Trophoblast cell (in vitro differentiated cells and primary cell): ENCODE measurements at regions not wholly inside any gene's neighbourhood (a gene's known extent, or its start where the extent isn't known, plus 50 kb on each side); places are given as distances from the start of the nearest gene placed in this dataset.

Experiments
- DNase-seq, 2 donors: peaks; one replicate each; pipeline ENCODE4 v3.0.0-alpha.2; 2016
- H2AFZ ChIP-seq: 2 replicates; pipeline ENCODE4 v1.6.1; 2013; ENCODE audit warnings: low read length, moderate library complexity, mild to moderate bottlenecking; ENCODE audit not compliant: insufficient read depth, poor library complexity
- H2AK5ac ChIP-seq: 2 replicates; pipeline ENCODE4 v1.6.1; 2013; ENCODE audit warnings: mild to moderate bottlenecking, low read length
- H2BK120ac ChIP-seq: 2 replicates; pipeline ENCODE4 v1.6.1; 2013; ENCODE audit warnings: low read length, mild to moderate bottlenecking, moderate library complexity; ENCODE audit not compliant: insufficient read depth, poor library complexity
- H2BK12ac ChIP-seq: 2 replicates; pipeline ENCODE4 v1.6.1; 2013; ENCODE audit warnings: mild to moderate bottlenecking, low read length, moderate library complexity
- H2BK5ac ChIP-seq: 2 replicates; pipeline ENCODE4 v1.6.1; 2013; ENCODE audit warnings: low read length, low read depth, moderate library complexity, mild to moderate bottlenecking; ENCODE audit not compliant: poor library complexity
- H3K14ac ChIP-seq: 2 replicates; pipeline ENCODE4 v1.6.1; 2013; ENCODE audit warnings: mild to moderate bottlenecking, low read length
- H3K18ac ChIP-seq: 2 replicates; pipeline ENCODE4 v1.6.1; 2013; ENCODE audit warnings: mild to moderate bottlenecking, low read length
- H3K23ac ChIP-seq: 2 replicates; pipeline ENCODE4 v1.6.1; 2013; ENCODE audit warnings: low read length
- H3K27ac ChIP-seq: 2 replicates; pipeline ENCODE4 v1.5.1; 2013; ENCODE audit warnings: low read depth, mild to moderate bottlenecking, inconsistent platforms, low read length, moderate library complexity
- H3K27me3 ChIP-seq: 2 replicates; pipeline ENCODE4 v1.6.1; 2013; ENCODE audit warnings: inconsistent platforms, mild to moderate bottlenecking, low read length, moderate library complexity; ENCODE audit not compliant: insufficient read depth
- H3K36me3 ChIP-seq, 2 experiments: 1 replicate in 1 of 2; 2 replicates in 1 of 2; pipeline ENCODE4 v1.6.1; 2013; ENCODE audit warnings: low read length in 2 of 2, mild to moderate bottlenecking in 2 of 2, moderate library complexity in 1 of 2; ENCODE audit not compliant: insufficient read depth in 2 of 2, control insufficient read depth in 1 of 2
- H3K4ac ChIP-seq: 2 replicates; pipeline ENCODE4 v1.6.1; 2013; ENCODE audit warnings: low read depth, mild to moderate bottlenecking, low read length, moderate library complexity
- H3K4me1 ChIP-seq, 2 experiments: 1 replicate in 1 of 2; 2 replicates in 1 of 2; pipeline ENCODE4 v1.6.1; 2013; ENCODE audit warnings: low read length in 2 of 2, mild to moderate bottlenecking in 2 of 2, moderate library complexity in 1 of 2; ENCODE audit not compliant: insufficient read depth in 2 of 2, control insufficient read depth in 1 of 2
- H3K4me2 ChIP-seq: 2 replicates; pipeline ENCODE4 v1.6.1; 2013; ENCODE audit warnings: inconsistent platforms, mild to moderate bottlenecking, low read length, moderate library complexity
- H3K4me3 ChIP-seq: 2 replicates; pipeline ENCODE4 v1.5.1; 2013; ENCODE audit warnings: mild to moderate bottlenecking, low read depth, low read length, inconsistent platforms
- H3K79me1 ChIP-seq: one replicate; pipeline ENCODE4 v1.6.1; 2013; ENCODE audit warnings: low read length
- H3K79me2 ChIP-seq: 2 replicates; pipeline ENCODE4 v1.6.1; 2013; ENCODE audit warnings: low read length, mild to moderate bottlenecking; ENCODE audit not compliant: control insufficient read depth, insufficient read depth, poor library complexity
- H3K9ac ChIP-seq: 2 replicates; pipeline ENCODE4 v1.6.1; 2013; ENCODE audit warnings: mild to moderate bottlenecking, low read length
- H3K9me3 ChIP-seq: 2 replicates; pipeline ENCODE4 v1.6.1; 2013; ENCODE audit warnings: low read depth, mild to moderate bottlenecking, control low read depth, inconsistent platforms, low read length; ENCODE audit not compliant: insufficient read depth
- H4K12ac ChIP-seq: 2 replicates; pipeline ENCODE4 v1.6.1; 2013; ENCODE audit warnings: low read depth, mild to moderate bottlenecking, low read length, moderate library complexity
- H4K8ac ChIP-seq: 2 replicates; pipeline ENCODE4 v1.6.1; 2013; ENCODE audit warnings: low read depth, mild to moderate bottlenecking, low read length, moderate library complexity
- H4K91ac ChIP-seq: one replicate; pipeline ENCODE4 v1.6.1; 2013; ENCODE audit warnings: low read depth, mild to moderate bottlenecking, low read length, moderate library complexity
- WGBS: extraction: QIAGEN DNeasy Blood & Tissue Kit; methylation state at CpG from one replicate; pipeline ENCODE4 v1.1.7; 2013; ENCODE audit warnings: missing lambda C conversion rate; ENCODE audit not compliant: insufficient read length, insufficient coverage; ENCODE audit errors: extremely low coverage; 5-methylcytosine and 5-hydroxymethylcytosine counted together

GRCh38 chr6:165012183-165012582, 297.2 kb downstream of the C6orf118 start:
- Histone ChIP-seq H3K79me2 (no peaks in the 10 kb centered on the region), H2AK5ac (no peak overlapping the region), H3K27me3 (no peaks in the 10 kb centered on the region), H3K4me1 (peaks cover 5 to 18% of the 10 kb centered on the region in 2 experiments), H3K4me3 (no peak overlapping the region), H3K18ac (no peak overlapping the region), H3K14ac (no peak overlapping the region), H3K9me3 (no peaks in the 10 kb centered on the region), H2BK120ac (no peak overlapping the region), H3K23ac (no peak overlapping the region), H3K79me1 (peaks cover 6% of the 10 kb centered on the region), H2BK12ac (no peak overlapping the region), H4K91ac (no peak overlapping the region), H2BK5ac (no peak overlapping the region), H3K4ac (no peak overlapping the region), H3K4me2 (no peak overlapping the region), H4K12ac (no peak overlapping the region), H4K8ac (no peak overlapping the region), H2AFZ (no peak overlapping the region), H3K9ac (no peak overlapping the region), H3K27ac (no peak overlapping the region), H3K36me3 (no peaks in the 10 kb centered on the region)
- no peak for DNase-seq
- WGBS, result no CpG with 5 or more reads among the region's 4 CpGs

DNA sequence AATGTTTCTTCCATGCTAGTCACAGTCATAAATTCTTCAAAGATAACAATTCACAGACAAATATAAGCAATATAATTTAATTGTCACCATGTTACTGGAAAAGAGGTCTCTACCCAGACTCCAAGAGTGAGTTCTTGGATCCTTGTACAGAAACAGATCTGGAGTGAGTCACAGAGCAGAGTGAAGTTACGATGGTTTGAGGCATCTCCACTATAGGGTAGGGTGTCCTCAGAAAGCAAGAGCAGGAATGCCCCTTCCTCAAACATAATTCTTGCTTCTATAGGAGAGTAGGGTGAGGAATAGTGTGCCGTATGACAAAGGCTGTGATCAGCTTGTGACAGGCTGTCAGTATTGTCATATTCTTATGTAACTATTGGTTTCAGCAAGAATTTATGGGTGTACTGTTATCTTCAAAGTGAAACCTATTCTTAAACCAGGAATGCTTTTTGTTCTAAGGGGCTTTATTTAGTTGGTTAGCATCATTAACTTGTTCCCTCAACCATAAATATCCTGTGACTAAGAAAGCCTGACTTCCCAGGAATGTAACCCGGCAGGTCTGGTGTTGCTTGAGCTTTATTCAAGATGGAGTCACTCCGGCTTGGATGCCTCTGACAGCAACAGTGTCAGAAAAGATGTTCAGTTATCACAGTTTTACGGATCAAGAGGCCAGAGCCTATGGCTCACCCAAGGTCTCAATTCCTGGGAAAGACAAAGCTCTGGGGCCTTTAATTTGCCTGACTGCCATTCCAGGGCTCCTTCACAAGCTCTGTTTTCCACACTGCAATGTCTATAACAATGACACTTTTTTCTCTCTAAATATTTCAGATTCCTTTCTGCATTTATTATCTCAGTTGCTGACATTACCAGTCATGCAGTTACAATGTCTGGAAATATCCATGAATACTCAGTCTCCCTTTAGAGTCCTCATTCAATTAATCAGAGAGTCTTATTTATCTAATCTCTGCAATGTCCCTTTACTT, 298.6 kb downstream of the C6orf118 start:
- no peak overlapping the region for H3K4me3 ChIP-seq
- no peak overlapping the region for H4K12ac ChIP-seq
- no peak overlapping the region for H3K4ac ChIP-seq
- H3K27me3 ChIP-seq, result no peaks in the 10 kb centered on the region
- peaks cover 4% of the 10 kb centered on the region for H3K9me3 ChIP-seq
- peak overlapping the region; percentile 39 for H3K4me2 ChIP-seq
- no peak overlapping the region for H4K8ac ChIP-seq
- peak; percentile 75 to 91 for DNase-seq
- H2BK120ac ChIP-seq, result no peak overlapping the region
- H3K36me3 ChIP-seq, result no peaks in the 10 kb centered on the region
- H3K79me1 ChIP-seq, result peaks cover 6% of the 10 kb centered on the region
- peak overlapping the region; percentile 4 for H3K14ac ChIP-seq
- H3K18ac ChIP-seq, result no peak overlapping the region
- WGBS, result no CpG with 5 or more reads among the region's 5 CpGs
- peaks cover 5 to 18% of the 10 kb centered on the region in 2 experiments for H3K4me1 ChIP-seq
- no peak overlapping the region for H3K9ac ChIP-seq
- H4K91ac ChIP-seq, result peak overlapping the region; percentile 42
- peak overlapping the region; percentile 89 for H3K27ac ChIP-seq
- no peak overlapping the region for H2AFZ ChIP-seq
- peak overlapping the region; percentile 4 for H2BK5ac ChIP-seq
- no peak overlapping the region for H2AK5ac ChIP-seq
- H3K23ac ChIP-seq, result no peak overlapping the region
- no peaks in the 10 kb centered on the region for H3K79me2 ChIP-seq
- H2BK12ac ChIP-seq, result no peak overlapping the region

GRCh38 chr6:165008971-165009370, 300.4 kb downstream of the C6orf118 start:
- Histone ChIP-seq H4K91ac (no peak overlapping the region), H3K14ac (no peak overlapping the region), H3K4me2 (no peak overlapping the region), H3K23ac (no peak overlapping the region), H3K4me3 (no peak overlapping the region), H4K8ac (no peak overlapping the region), H2BK12ac (peak overlapping the region; percentile 71), H3K27ac (no peak overlapping the region), H3K79me2 (no peaks in the 10 kb centered on the region), H3K18ac (no peak overlapping the region), H3K4me1 (peaks cover 2 to 16% of the 10 kb centered on the region in 2 experiments), H3K36me3 (no peaks in the 10 kb centered on the region), H3K9ac (no peak overlapping the region), H2AFZ (no peak overlapping the region), H3K27me3 (no peaks in the 10 kb centered on the region), H2AK5ac (no peak overlapping the region), H2BK5ac (no peak overlapping the region), H2BK120ac (peak overlapping the region; percentile 38), H3K4ac (peak overlapping the region; percentile 39), H3K9me3 (peaks cover 4% of the 10 kb centered on the region), H4K12ac (no peak overlapping the region), H3K79me1 (peaks cover 6% of the 10 kb centered on the region)
- no CpG with 5 or more reads among the region's 4 CpGs for WGBS
- no peak for DNase-seq

- peaks cover 6% of the 10 kb centered on the region for H3K9me3 ChIP-seq
- no peak overlapping the region for H2BK120ac ChIP-seq
- H4K91ac ChIP-seq, result no peak overlapping the region
- no peak overlapping the region for H4K12ac ChIP-seq
- H3K27me3 ChIP-seq, result no peaks in the 10 kb centered on the region
- H3K9ac ChIP-seq, result no peak overlapping the region
- no CpG with 5 or more reads among the region's 11 CpGs for WGBS
- no peak overlapping the region for H3K27ac ChIP-seq
- H3K79me1 ChIP-seq, result no peaks in the 10 kb centered on the region
- H4K8ac ChIP-seq, result no peak overlapping the region
- H3K36me3 ChIP-seq, result no peaks in the 10 kb centered on the region
- DNase-seq, result no peak
- H3K23ac ChIP-seq, result no peak overlapping the region
- H2AK5ac ChIP-seq, result no peak overlapping the region
- no peak overlapping the region for H2BK12ac ChIP-seq
- H3K4me2 ChIP-seq, result no peak overlapping the region
- H3K14ac ChIP-seq, result no peak overlapping the region
- H2BK5ac ChIP-seq, result no peak overlapping the region
- H3K79me2 ChIP-seq, result no peaks in the 10 kb centered on the region
- H2AFZ ChIP-seq, result no peak overlapping the region
- H3K18ac ChIP-seq, result no peak overlapping the region
- H3K4ac ChIP-seq, result no peak overlapping the region
- H3K4me1 ChIP-seq, result no peaks in the 10 kb centered on the region
- no peak overlapping the region for H3K4me3 ChIP-seq
These were observed 306.5 kb downstream of the C6orf118 start for GRCh38 chr6:165002866-165003265.
